ENCODE measurements at regions not wholly inside any gene's neighbourhood (a gene's known extent, or its start where the extent isn't known, plus 50 kb on each side); places are given as distances from the start of the nearest gene placed in this dataset.
A peak's percentile ranks its signal among the peaks of the same experiment; 100 is the strongest.

DNA sequence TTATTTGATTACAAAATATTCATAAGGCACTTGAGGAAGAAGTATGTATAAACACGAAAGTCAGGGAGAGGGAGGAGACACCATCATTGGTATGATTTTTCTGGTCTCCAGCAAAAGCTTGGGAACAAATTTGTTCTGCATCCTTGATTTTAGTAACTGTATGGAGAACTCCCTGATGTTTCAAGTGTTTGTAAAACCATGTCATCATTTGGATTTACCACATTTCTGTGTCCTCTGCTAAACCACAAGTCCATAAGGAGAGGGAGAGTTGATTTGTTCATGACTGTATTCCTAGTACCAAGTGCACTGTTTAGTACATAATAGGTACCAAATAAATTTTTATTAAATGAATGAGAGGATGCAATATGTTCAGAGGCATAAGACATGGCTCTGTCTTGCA is 181.1 kb downstream of the BTG1 start:
- DNase-seq, result no peak

DNA sequence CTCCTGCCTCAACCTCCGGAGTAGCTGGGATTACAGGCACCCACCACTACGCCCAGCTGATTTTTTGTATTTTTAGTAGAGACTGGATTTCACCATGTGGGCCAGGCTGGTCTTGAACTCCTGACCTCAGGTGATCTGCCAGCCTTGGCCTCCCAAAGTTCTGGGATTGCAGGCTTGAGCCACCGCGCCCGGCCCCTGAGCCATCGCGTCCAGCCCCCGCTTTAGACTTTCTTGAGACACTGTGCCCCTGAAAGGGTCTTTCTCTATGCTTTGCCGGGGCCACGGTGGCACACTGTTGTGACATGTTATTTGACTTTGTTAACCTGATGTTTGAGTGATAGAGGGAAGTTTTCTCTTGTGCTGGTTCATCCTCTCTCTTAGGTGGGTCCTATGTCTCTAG is 186.4 kb downstream of the BTG1 start:
- DNase-seq, result no peak

DNA sequence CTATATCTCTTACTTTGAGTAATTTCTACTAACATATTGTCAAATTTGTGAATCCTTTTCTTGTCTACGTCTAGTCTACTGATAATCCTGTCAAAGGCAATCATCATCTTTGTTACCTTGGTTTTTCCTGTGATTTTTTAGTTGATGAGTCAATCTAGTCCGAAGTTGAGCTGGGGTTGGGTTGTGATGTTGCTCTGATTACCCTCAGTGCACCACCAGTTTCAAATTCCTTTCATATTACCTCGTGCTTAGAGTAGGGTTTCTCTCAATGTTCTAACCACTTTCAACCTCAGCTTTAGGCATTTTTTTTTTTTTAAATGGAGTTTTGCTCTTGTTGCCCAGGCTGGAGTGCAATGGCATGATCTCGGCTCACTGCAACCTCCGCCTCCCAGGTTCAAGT is 186.8 kb downstream of the BTG1 start:
- no peak for DNase-seq

DNA sequence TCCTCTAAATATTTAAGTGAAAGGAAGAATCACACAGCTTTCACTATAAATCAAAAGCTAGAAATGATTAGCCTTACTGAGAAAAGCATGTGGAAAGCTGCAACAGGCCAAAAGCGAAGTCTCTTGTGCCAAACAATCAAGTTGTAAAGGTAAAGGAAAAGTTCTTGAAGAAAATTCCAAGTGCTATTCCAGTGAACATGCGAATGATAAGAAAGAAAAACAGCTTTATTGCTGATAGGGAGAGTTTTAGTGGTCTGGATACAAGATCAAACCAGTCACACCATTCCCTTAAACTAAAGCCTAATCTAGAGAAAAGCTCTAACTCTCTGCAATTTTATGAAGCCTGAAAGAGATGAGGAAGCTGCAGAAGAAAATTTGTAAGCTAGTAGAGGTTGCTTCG is 190.9 kb downstream of the BTG1 start:
- no peak for DNase-seq

DNA sequence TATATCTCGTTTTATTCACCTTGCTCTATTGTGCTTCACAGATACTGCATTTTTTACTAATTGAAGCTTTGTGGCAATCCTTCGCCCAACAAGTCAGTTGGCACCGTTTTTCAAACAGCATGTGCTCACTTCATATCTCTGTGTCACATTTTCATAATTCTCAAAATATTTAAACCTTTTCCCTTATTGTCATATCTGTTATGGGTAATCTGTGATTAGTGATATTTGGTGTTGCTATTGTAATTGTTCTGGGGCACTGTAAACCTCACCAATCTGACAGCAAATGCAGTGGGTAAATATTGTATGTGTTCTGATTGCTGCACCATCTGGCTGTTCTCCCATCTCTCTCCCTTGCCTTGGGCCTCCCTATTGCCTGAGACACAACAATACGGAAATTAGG is 191.3 kb downstream of the BTG1 start:
- DNase-seq, result no peak

DNA sequence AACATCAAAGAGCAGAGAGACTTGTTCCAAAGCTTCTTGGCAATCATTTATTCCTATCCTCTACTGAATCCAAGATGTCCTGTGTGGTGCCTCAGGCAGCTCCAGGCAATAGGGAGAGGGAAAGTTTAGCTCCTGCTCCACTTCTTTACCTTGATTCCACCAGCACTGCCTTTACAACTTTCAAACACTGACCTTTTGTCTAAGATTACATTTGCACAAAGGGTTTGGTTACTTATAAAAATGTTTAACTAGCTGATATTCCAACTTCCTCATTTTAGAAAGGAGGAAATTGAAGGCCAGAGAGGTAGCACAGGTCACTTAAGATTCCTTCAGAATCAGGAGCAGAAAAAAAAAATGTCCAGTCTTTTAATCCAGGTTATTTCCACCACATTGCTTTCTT is 192.7 kb downstream of the BTG1 start:
- peak; percentile 24 to 55 for DNase-seq

DNA sequence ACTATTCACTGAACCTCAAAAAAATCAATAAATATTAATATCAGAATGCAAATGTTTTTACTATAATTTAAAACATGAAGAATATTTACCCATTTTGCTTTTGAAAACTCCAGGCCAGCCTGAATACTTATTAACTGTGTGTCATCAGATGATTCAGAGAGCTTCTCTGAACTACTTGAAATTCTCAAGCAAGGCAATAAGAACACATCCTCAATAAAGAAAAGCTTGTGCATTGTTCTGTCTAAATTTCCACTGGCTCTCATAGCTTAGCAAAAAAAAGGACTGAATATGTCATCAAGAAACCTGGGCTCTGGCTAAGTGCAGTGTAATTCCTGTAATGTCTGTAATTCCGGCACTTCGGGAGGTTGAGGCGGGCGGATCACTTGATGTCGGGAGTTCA is 194.1 kb downstream of the BTG1 start:
- no peak for DNase-seq

DNA sequence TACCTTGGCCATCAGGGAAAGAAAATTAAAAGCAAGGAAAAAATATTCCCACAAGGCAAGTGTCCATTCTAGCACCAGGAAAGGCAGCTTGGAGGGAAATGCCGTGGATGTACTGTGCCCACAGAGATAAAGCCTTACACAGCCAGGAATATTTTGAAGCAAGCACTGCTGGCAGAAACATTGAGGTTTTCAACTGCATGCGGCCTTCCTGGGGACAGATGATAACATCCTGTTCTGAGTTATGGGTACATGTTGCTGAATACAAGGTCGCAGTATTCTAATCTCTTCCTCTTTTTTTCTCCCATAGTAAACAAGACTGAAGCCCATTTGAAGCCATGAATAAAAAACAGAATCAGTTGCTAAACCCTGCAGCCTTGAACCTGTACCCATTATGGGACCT is 197.1 kb downstream of the BTG1 start:
- DNase-seq, result no peak

DNA sequence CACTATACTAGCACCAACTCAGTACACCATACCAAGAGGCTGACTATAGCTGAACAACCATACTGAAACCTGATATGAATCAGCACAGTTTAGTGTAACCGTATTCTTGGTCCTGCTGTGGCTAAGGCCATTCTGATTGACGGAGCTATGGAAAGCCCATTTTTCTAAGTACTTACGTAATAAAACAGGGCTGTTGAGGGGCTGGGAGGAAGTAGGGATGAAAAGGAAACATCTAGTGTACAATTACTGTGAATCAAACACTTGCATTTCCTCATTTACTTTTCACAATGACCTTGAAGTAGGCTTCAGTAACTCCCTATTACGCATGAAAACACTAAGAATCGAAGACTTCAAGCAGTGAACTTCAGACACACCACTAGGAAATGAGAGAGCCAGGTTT is 198.2 kb downstream of the BTG1 start:
- DNase-seq, result no peak

DNA sequence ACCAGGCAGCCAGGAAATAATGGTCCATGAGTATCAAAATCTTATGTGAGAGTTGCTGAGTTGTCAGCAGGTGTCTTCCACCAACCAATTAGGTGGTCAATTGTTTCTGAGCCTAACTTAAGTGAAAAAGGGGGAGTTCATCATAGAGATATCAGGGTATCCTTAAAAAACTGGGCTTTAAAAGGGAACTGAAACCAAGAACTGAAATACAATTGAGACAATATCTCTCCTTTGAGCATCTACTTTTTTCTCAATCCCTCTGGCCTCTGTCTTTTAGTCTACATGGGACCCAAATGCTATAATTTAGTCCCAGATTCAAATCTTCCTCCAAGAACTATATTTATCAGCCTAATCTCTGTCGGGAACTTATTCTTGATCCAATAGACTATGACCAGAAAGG is 201.0 kb downstream of the BTG1 start:
- DNase-seq, result no peak

DNA sequence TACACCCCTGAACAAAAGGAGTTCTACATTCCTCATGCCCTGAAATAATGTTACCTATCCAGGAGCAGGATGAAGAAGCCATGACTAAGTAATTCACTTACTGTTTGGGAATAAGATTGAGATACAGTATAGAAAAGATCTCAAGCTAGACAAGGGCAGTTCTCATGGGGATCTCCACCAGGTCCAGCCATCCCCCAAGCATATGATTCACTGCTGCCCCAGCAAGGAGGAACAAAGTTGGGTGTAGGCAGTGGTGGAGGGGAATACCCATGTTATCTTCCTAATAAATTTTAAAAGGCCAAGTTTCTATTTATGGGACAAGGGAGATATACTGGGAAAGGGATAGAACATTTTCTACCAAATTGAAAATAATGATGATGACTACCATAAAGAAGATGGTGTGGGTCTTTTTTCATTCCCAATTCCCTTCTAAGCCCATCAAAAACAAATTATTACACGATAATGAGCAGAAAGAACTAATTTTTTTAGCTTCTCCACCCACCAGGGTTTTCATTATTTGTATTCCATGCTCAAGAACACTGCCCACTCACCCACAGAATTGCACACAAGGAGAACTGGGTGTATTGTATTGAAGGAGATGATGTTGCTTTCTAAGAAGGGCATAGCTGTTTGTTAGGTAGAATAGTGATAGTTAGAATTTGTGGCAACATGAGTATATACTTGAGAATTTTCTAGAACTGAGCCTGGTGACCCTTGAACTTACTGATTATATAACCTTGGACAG is 204.6 kb downstream of the BTG1 start:
- DNase-seq, result no peak

DNA sequence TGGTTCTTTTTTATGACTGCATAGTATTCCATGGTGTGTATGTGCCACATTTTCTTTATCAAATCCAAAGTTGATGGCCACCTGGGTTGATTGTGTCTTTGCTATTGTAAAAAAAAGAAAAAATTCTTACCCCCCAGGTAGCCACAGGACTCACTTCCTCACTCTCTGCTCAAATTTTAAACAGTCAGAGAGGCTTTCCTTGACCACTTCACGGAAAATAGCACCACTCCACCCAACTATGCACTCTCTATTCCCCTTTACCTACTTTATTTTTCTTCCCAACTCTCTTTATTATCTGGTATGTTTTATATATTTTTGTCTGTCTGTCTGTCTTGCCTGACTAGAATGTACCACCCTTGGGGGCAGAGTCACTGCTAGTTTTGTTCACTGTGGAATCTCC is 205.3 kb downstream of the BTG1 start:
- no peak for DNase-seq

DNA sequence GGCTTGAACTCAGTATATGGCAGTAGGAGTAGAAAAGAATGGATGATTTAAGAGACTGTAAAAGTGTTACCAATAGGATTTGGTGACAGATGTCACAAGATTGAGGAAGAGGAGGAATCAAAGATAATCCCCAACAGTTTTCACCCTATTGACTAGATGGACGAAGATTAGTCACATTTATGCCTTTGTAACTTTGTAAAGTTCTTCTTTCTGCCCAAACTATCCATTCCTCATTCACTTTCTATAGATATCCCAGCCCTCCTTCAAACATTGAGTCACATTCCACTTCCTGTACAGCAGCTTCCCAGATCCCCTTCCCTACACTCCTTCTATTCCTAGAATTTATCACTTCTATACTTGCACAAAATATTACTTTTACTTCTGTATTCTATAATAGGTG is 207.9 kb downstream of the BTG1 start:
- no peak for DNase-seq

DNA sequence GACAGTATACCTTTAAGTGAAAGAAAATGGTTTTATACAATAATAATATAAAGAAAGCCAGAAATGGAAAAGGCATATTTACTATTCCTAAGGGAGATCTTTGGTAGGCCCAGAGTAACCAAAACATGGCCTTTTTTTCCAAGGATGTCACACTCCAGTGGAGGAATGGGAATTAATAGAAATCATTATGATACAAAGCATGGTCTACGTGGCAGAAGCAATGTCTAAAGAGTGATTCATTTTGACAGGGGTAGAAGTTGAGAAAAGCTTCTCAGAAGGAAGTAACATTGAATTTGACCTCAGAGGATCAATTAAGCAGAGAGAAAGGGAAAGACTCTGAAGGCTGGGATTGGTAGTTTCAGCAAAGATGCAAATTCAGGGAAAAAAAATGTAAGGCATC is 208.6 kb downstream of the BTG1 start:
- no peak for DNase-seq

DNA sequence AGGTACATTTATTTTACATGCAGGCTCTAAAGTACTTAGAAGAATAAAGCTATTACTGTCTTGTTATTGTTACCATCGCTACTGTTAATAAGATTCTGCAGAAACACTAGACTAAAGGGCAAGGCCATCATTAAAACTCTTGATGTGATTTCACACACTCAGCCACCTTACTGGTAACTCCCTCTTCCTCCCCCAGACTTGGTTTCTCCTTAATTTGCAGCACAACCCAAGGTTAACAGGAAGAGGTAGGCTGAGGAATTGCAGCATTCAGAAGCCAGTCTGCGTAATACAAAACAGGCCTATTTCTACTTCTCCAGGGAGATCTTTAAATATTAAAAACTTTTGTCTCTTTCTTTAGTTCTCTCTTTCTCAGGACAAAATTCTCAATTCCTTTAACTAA is 210.3 kb downstream of the BTG1 start:
- no peak for DNase-seq

DNA sequence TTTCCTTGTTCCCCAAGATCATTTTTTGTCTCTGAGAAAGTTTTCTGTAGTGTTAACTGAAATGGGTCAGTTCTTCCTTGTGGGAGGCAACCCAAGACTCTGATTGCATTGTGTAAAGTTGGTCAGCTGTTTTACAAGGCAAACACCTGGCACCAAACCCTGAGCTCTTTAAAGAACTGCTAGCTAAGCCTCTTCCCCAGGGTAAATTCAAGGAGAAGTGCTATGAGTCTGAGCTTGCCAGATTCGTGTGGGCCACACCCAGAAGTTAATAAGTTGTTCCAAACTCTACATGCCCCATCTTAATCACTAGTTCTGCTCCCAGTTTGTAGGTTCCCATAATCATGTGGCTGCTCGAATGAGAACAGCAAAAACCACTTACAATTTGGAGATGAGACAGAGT is 214.5 kb downstream of the BTG1 start:
- DNase-seq, result no peak

DNA sequence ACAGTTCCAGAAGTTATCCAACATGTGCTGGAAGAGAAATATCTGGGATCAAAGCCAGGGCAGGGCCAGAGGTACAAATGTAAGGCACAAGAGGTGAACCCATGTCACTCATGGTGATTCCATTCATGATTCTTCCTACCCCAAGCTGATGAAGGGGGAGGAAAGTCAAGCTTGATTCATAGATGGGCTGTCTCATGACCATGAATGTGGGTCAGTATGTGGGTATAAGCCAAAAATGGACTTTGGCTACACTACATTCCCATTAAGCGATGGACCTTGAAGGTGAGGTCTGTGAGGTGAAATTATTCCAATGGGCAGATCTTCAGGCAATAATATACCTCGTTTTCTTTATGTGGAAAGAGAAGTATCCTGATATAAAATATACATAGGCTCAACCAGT is 217.1 kb downstream of the BTG1 start:
- no peak for DNase-seq

DNA sequence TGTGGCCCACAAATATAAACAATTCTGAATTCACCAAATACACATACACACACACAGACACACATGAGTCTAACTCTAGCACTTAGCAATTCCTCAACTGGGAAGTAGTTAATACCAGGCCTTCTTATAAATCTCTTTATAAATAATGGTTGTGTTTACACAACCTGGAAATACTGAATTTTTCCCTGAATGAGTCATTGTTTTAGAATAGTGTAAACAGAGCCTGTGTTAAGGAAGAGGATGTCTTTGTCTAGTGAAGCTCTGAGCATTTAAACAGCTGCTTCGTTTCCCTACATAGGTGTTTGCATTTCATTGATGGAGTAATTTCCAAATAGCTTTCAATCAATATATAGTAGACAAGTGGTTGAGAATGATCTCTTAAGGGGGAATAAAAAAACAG is 218.8 kb downstream of the BTG1 start:
- DNase-seq, result no peak

DNA sequence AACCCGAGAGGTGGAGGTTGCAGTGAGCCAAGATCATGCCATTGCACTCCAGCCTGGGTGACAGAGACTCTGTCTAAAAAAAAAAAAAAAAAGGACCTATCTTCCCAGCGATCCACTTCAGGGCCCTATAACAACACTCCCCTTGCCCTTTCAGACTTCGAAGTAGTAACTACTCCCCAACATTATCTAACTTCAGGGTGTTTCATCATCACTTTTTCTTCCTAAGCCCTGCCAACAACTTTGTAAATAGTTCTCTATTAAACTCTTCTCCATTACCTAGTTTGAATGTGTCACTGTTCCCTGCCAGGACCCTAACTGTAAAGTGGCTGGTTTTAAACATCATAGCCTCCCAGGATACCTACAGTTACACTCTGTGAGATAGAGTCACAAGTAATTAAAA is 220.8 kb downstream of the BTG1 start:
- no peak for DNase-seq

DNA sequence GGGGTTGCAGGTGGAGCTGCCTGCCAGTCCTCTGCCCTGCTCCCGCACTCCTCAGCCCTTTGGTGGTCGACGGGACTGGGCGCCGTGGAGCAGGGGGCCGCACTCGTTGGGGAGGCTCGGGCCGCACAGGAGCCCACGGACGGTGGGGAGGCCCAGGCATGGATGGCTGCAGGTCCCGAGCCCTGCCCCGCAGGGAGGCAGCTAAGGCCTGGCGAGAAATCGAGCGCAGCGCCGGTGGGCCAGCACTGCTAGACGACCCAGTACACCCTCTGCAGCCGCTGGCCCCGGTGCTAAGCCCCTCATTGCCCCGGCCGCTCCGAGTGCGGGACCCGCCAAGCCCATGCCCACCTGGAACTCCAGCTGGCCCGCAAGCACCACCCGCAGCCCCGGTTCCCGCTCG is 221.8 kb downstream of the BTG1 start:
- DNase-seq, result no peak

DNA sequence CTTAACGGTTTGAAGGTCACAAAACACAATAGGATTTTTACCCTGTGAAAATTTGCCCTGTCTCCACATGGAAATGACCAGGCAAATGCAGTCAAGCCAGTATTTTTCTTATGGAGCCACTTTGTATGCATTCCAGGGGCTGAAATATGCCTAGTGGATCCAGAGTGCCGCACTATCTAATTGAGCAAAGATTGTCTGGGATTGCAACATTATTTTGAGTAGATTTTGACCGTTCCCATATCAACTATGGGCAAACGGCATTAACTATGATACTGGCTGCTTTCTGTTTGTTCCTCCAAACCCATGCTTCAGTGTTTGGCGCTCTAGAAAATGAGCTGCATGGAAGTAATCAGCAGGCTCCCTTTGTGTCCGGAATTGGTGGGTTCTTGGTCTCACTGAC is 223.0 kb downstream of the BTG1 start:
- no peak for DNase-seq

DNA sequence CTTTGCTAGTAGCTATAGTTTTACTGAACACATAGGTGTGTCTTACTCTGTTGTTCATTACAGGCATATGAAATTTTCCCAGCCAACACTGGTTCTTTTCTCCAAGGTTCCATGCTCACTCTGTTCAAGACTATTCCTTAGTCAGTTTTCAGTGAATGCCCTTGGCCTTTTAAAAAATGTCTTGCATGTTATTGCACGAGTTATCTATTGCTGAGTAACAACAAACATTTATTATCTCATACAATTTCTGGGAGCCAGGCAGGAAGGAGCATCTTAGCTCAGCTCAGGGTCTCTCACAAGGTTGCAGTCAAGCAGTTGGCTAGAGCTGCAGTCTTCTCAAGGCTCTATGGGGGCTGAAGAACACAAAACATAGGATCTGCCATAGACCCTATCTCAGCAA is 223.5 kb downstream of the BTG1 start:
- DNase-seq, result no peak

DNA sequence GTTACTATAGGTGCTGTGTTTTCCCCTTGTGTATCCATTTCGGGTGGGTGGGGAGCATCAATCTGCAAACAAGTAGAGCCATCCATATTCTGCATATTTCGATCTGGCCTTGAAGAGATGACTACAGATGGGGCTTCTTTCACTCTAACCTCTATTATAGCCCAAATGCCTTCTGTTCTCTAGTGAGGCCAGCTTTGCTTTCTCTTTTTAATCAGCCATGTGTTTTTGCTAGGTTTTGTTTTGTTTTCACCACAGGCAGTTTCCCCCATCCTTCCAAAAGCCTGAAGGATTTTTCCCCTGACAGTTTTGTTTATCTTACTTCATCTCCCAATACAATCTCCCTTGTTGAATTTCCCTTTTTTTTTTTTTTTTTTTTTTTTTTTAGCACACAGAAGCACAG is 224.1 kb downstream of the BTG1 start:
- no peak for DNase-seq

DNA sequence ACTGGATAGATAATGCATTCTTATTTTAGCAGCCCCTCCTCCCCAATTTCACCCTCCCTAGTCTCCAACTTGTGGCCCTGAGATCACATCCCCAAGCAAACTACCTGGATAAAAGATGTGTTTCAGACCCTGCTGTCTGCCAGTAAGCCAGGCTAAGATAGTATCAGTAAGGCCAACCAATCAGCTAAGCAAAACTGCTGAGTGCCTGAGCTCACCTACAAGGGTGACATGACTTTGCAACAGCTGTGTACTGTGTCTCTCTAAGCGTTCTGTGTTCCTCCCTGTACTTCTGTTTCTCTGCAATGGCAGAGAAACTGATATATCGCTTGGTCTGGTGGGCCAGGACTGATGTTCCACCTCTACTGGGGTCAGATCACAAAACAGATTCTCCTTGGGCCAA is 224.9 kb downstream of the BTG1 start:
- no peak for DNase-seq

DNA sequence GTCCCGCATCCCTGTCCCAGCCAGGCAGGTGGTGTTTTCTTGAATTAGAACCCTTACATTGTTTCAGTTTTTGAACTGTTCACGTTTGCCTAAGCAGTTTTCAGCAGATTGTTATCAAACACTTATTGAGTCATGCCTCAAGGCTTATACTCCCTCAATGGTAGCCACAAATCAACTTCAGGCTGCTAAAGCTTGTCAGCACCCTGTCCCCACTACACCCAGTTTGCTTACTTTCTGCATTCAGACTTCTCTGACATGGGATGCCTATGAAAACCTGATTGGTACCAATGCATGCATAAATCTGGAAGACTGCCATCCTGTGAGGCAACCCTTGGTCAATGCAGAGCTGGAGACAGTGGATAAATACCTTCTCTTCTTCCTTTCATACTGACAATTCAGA is 225.4 kb downstream of the BTG1 start:
- no peak for DNase-seq

DNA sequence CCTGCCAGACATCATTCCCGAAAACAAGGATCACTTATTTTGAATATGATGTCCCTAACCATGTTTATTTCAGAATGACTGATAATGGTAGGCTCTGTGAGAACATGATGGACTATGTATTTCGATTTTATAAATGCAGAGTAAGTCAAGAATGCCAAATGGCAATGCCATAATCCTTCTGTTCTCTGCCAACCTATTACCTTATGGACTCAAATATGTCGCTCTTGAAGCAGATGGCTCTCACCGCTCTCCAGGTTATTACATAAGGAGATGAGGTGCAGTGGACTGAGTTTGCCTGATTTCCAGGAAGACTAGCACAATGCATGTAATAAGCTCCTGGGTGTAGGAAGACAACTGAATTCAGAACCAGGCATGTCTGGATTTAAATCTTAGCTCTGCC is 227.2 kb downstream of the BTG1 start:
- DNase-seq, result no peak

Data from Kasumi-1 (cell line).